HG03064 (cell line): ENCODE measurements at regions not wholly inside any gene's neighbourhood (a gene's known extent, or its start where the extent isn't known, plus 50 kb on each side); places are given as distances from the start of the nearest gene placed in this dataset.
"Not testable (repeated sequence)": the region's sequence is repeated elsewhere in the genome, so short reads cannot be mapped to it uniquely, and the experiment has no call there.

Experiments used
- ATAC-seq: cut with Tn5 transposase; IDR thresholded peaks from one replicate; pipeline ENCODE4 v1.9.1; 2021; ENCODE audit warnings: low read depth; ENCODE audit not compliant: unreplicated experiment

DNA sequence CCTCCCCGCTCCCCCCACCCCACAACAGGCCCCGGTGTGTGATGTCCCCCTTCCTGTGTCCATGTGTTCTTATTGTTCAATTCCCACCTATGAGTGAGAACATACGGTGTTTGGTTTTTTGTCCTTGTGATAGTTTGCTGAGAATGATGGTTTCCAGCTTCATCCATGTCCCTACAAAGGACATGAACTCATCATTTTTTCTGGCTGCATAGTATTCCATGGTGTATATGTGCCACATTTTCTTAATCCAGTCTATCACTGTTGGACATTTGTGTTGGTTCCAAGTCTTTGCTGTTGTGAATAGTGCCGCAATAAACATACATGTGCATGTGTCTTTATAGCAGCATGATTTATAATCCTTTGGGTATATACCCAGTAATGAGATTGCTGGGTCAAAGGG, 104.3 kb downstream of the MTPN start:
- not testable (repeated sequence) for ATAC-seq

DNA sequence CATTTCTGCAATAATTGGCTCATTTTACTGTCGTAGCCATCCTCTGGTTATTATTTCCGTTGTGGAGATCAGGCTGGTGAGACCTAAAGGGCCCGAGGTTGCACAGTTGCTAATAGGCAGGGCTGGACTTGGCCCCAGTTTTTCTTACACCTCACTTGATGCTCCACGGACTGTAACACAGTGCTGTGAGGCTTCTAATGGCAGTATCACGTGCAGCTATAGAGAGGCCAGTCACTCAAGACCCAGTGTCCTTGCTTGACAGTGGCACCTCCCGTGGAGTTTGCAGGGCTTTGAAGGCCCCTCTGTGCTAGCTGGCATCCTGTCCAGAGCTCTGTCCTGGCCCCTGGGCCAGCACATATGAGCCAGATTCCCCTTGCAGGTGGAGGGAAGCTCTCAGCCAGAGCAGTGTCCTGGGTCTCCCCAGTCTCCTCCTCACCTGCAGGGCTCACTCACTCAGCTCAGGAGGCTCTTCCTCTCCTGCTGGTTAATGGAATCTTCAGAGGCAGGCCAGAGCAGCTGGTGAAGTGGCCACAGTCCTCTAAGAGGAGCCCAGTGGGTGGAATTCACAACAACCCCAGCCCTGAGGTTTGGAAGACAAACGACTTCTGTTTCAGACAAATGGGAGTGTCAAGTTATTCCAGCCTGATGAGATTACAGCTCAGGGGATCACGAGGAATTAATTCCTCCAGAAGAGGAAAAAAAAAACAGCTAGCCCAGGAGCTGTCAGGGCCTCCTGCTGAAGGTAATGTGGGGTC, 114.2 kb upstream of the FAM180A start:
- no peak for ATAC-seq

GRCh38 chr7:135859538-135859937, 110.9 kb upstream of the FAM180A start:
- ATAC-seq: no peak

DNA sequence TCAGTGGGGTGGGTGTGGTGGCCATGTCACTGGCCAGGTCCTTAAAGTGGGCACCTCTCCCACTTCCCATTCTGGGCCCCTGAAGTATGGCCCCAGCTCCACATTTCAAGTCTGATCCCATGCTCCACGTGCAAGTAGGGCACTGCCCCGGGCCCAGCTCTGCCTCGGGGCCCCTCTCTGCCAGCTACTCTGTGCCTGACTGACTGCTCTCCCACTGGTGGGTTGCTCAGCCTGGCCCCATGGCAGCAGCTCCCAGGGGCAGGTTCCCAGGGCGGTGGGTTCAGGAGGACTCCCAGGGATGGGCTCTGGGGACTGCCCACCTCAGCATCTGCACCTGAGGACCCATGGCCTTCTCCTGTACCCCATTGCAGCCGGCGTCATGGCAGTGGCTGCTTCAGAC, 110.2 kb upstream of the FAM180A start:
- ATAC-seq: no peak

- no peak for ATAC-seq
These were observed 109.8 kb upstream of the FAM180A start for GRCh38 chr7:135858379-135858778.

DNA sequence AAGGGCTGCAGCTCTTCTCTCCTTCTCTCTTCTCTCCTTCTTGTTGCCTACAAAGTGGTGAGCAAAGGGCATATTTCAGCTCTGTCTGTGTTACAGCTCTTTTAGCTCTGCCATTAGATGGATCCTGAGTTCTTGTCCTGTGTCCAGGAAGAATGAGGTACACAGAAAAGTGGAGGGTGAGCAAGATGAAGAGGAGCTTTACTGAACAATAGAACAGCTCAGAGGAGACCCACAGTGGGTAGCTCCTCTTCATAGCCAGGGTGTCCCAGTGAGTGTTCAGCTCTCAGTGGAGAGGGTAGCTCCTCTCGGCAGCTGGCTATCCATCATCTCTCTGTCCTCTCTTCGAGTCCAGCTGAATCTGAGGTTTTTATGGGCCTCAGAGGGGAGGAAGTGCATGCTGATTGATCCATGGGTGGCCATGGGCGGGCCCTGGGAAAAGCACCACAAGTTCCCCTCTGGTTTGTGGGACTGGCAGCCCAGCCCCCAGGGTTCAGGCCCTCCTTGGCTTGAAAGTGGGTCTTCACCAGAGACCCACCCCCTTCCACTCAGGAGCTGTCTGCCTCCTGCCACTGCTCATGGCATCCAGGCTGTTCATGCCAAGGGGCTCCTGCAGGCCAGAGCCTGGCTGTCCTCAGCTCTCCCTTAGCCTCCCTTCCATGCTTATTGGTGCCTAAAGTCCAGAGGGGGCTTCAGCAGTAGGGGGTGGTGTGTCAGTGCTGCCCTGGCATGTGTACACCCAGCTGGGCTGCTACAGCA, 109.1 kb upstream of the FAM180A start:
- no peak for ATAC-seq

- ATAC-seq: no peak
These were observed 107.9 kb upstream of the FAM180A start for GRCh38 chr7:135856356-135857144.

- ATAC-seq: no peak
These were observed 107.2 kb upstream of the FAM180A start for GRCh38 chr7:135855846-135856245.

- no peak for ATAC-seq
These were observed 104.9 kb upstream of the FAM180A start for GRCh38 chr7:135853499-135853898.

DNA sequence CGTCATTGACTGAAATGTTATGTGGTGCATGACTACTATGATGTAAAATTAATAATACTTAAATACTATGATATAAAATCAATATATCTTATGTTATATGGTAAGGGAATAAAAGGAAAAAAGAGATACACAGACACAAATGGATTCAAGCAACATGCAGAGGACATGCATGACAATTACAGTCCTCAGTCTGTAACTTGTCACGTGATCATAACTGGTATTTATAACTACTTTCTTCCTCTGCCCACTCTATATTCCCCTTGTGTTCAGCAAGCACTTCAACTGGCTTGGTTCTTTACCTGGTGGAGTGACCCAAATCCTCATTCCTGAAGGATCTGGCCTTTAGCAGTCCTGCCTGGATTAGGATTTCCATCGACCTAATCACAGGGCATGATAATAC, 104.4 kb upstream of the FAM180A start:
- ATAC-seq: no peak

GRCh38 chr7:135847242-135847641, 98.6 kb upstream of the FAM180A start:
- ATAC-seq: no peak

DNA sequence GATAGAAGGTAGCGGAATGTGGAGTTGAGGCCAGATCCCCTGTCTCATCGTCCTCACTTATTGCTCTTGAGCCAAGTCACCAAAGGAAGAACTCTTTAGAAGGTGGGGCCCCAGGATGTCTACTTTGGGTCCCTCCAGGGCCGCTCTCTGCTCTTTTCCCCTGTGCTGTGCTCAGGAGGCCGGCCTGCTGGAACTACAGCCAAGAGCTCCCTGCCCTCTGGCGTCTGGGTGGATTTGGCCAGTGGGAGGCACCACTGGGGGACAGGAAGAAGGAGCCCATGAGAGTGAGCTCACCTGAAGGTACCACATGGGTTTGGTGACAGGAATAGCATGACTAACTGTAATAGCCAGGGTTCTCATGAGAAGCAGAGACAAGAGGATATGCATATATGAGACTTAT, 97.7 kb upstream of the FAM180A start:
- ATAC-seq: no peak

DNA sequence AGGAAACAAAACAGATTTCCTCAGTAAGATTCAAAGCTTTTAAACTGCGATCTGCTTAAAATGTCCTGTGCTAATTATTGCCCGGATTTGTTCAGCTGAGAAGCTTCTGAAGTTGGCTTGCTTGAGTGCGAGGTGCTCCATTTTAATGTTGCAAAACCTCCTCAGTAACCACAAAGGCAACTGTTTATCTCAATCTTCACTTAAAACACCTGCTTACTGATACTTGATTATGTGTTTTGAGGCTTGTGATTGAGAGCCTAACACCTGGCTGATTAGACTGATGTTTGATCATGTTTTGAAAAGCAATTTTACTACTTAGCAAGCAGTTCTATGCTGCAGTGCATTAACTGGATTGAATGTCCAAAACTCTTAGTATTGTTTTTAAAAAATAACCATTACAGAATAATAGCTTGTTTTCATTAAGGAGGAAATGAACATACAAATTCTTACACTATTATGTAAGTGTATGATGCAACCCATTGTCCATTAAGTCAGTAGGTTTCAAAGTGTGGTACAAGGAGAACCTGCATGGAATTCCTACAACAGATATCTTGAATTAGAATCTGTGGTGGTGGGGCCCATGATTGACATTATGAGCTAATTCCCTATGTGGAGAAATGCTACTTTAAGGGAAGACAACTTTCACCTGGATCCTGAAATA, 96.9 kb upstream of the FAM180A start:
- no peak for ATAC-seq

GRCh38 chr7:135844903-135845302, 96.3 kb upstream of the FAM180A start:
- ATAC-seq: no peak

- peak; percentile 92 for ATAC-seq
These were observed 94.6 kb upstream of the FAM180A start for GRCh38 chr7:135843214-135843613.

DNA sequence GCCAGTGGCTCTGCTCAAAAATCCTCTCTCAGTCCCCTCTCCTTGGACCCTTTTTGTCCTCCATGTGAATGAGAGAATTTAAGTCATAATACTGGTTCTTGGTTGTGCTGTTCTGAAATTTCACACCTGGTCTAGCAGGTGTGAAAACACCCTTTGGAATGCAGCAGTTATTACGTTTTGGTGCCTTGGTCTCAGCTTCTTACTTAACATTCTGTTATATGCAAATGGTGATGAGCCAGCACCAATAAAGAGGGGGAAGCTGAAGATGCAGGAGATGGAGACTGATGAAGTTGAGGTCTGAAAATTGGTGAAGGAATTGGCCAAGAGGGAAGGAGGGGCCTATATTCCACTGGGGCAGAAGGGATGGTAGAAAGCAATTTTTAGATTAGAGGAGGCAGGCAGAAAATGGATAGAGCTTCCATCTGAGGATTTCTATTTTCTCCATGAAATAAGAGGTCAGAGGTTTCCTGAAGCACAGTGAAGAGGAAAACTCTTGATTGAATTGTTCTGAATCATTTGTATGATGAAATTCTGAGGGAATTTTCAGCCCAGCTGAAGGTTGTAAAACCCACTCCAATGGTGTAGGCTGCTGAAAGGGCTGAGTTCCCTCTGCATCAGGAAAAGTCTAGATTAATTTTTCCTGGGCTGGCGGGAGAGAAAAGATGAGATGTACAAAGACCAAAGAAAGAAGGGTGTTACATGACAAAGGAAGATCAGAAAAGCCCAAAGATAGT, 94.0 kb upstream of the FAM180A start:
- no peak for ATAC-seq

GRCh38 chr7:135840591-135840990, 92.0 kb upstream of the FAM180A start:
- ATAC-seq: no peak

GRCh38 chr7:135837675-135838074, 89.1 kb upstream of the FAM180A start:
- no peak for ATAC-seq

DNA sequence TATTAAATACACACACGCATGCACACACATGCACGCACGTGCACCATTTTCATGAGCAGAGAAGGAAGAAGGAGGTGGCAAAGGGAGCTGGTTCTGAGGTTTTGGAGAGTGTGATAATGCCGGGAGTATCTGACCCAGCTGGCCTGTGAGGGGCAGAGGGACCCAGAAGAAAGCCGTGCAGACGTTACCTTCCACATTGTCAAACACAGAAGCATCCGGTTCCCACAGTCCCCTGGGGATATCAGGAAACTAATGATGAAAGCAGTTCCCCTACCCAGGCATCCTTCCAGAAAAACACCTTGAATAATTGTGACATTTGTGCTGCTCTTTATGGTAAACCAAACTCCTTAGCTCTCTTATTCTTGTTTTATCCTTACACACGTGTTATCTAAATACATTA, 85.7 kb upstream of the FAM180A start:
- ATAC-seq: no peak

DNA sequence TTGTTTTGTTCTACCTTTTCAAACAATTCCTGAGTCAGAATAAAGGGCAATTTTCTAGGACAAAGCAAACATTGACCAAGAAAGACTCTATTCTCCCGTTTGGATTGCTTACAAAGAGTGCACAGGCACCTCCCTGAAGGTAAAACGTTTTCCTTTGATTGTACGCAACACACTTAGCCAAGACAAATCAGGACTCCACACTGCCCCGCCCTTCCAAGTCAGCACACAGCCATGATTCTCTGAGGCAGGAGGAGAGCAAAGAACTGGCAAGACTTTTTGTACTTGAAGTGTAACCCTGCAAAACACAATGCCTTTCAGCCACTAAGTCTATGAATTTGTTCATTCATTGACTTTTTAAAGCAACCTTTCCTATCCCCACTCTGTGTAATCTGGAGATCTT, 85.0 kb upstream of the FAM180A start:
- no peak for ATAC-seq
